Esophagus muscularis mucosa (tissue), 4 donors: ENCODE measurements at regions not wholly inside any gene's neighbourhood (a gene's known extent, or its start where the extent isn't known, plus 50 kb on each side); places are given as distances from the start of the nearest gene placed in this dataset.

Experiments
- DNase-seq: peaks from one replicate; pipeline ENCODE4 v3.0.0-alpha.2; 2017; ENCODE audit errors: extremely low spot score
- H3K27ac ChIP-seq, 4 donors: fragments of 200-600 bp; sonication (generic); replicated peaks in 1 of 4; 1 replicate in 3 of 4; 2 replicates in 1 of 4; pipeline ENCODE4 v1.5.1; 2016 to 2019; ENCODE audit warnings: mild to moderate bottlenecking in 1 of 4
- H3K27me3 ChIP-seq, 4 donors: fragments of 200-600 bp; sonication (generic); one replicate each; pipeline versions ENCODE4 v1.5.1 to v1.6.0; 2016 to 2019
- H3K36me3 ChIP-seq, 4 donors: fragments of 200-600 bp; sonication (generic); one replicate each; pipeline ENCODE4 v1.5.1; 2016 to 2019
- H3K4me1 ChIP-seq, 4 donors: fragments of 200-600 bp; sonication (generic); one replicate each; pipeline ENCODE4 v1.5.1; 2016 to 2019
- H3K4me3 ChIP-seq, 4 donors: fragments of 200-600 bp; sonication (generic); 1 replicate in 2 of 4; 2 replicates in 2 of 4; pipeline ENCODE4 v1.5.1; 2016 to 2019; ENCODE audit warnings: mild to moderate bottlenecking in 4 of 4, moderate library complexity in 1 of 4
- H3K9me3 ChIP-seq, 4 donors: fragments of 200-600 bp; sonication (generic); 1 replicate in 3 of 4; 2 replicates in 1 of 4; pipeline ENCODE4 v1.5.1; 2016 to 2019
- CTCF ChIP-seq, 3 experiments: fragments of 200-600 bp in 2 of 3; fragments of 450-650 bp in 1 of 3; sonication (generic) in 2 of 3; IDR thresholded peaks; one replicate each; pipeline ENCODE4 v1.5.1; 2017 to 2019; ENCODE audit warnings: antibody characterized with exemption in 3 of 3, mild to moderate bottlenecking in 2 of 3, moderate library complexity in 1 of 3
- EP300 ChIP-seq: sonication (generic); formaldehyde crosslinking; IDR thresholded peaks from one replicate; pipeline ENCODE4 v1.6.1; 2017; ENCODE audit warnings: antibody characterized with exemption
- POLR2A ChIP-seq: fragments of 450-650 bp; IDR thresholded peaks from one replicate; pipeline ENCODE4 v1.6.1; 2017; ENCODE audit warnings: antibody characterized with exemption, moderate library complexity, mild to moderate bottlenecking, low read depth
- POLR2AphosphoS5 ChIP-seq, 2 donors: sonication (generic); formaldehyde crosslinking; IDR thresholded peaks; one replicate each; pipeline ENCODE4 v1.6.1; 2017; ENCODE audit warnings: antibody characterized with exemption in 2 of 2
- WGBS: methylation state at CpG from one replicate; pipeline ENCODE4 v1.1.5; 2018; 5-methylcytosine and 5-hydroxymethylcytosine counted together
- intact Hi-C: fragments of 100-400 bp; cut with DNase I; formaldehyde crosslinking; loops from one replicate; pipeline ENCODE4 v1.15.1; 2023

- DNase-seq, result no peak
- 19% methylated on average over 7 of the region's 7 CpGs for WGBS
- Histone ChIP-seq H3K9me3 (no peaks in the 10 kb centered on the region), H3K27ac (no peak overlapping the region), H3K4me3 (peak overlapping the region in 1 of 4 donors; percentile 18), H3K36me3 (no peaks in the 10 kb centered on the region), H3K4me1 (peaks cover 0 to 4% (median 2%) of the 10 kb centered on the region in 4 donors), H3K27me3 (no peaks in the 10 kb centered on the region)
- intact Hi-C loops, result no loop called here
- TF ChIP-seq POLR2A (no peak), CTCF (IDR thresholded peaks at IDR 0.05) (peak; percentile 64 to 95 (median 77))
Measured at GRCh38 chr5:101678481-101679193, 617.4 kb downstream of the SLCO4C1 start.

DNA sequence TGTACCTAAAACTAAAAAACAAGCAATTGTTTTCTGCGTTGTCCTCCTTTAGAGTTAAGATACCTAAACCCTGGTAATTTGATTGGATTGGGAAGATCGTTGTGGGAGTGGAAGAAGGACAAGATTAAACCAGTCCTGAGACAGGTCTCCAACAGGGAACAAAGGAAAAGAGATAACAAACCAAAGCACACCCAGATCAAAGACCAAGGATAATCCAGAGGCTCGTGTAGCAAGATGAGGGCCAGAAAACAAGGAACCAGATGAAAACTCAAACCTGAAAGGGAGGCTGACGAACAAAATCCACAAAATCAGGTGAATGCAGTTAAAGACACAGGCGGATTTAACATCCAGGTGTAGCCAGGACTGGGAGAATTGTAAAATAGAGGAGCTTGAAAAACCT is 618.1 kb downstream of the SLCO4C1 start:
- TF ChIP-seq POLR2A, result no peak
- TF ChIP-seq POLR2AphosphoS5 (IDR thresholded peaks at IDR 0.05), result no peak
- TF ChIP-seq CTCF (IDR thresholded peaks at IDR 0.05), result no peak
- TF ChIP-seq EP300, result no peak
- 73% methylated on average over 5 of the region's 5 CpGs for WGBS
- H3K9me3 ChIP-seq, result no peaks in the 10 kb centered on the region
- no peak for DNase-seq
- H3K27me3 ChIP-seq, result no peaks in the 10 kb centered on the region
- peaks cover 0 to 4% (median 2%) of the 10 kb centered on the region in 4 donors for H3K4me1 ChIP-seq
- intact Hi-C loops, result no loop called here
- no peaks in the 10 kb centered on the region for H3K36me3 ChIP-seq
- no peak overlapping the region for H3K27ac ChIP-seq
- no peak overlapping the region for H3K4me3 ChIP-seq

- TF ChIP-seq CTCF (IDR thresholded peaks at IDR 0.05) (no peak), POLR2AphosphoS5 (IDR thresholded peaks at IDR 0.05) (no peak), POLR2A (no peak), EP300 (no peak)
- 85% methylated on average over 2 of the region's 2 CpGs for WGBS
- intact Hi-C loops, result no loop called here
- Histone ChIP-seq H3K9me3 (no peaks in the 10 kb centered on the region), H3K4me3 (no peak overlapping the region), H3K27me3 (no peaks in the 10 kb centered on the region), H3K36me3 (no peaks in the 10 kb centered on the region), H3K4me1 (peaks cover 0 to 4% (median 2%) of the 10 kb centered on the region in 4 donors), H3K27ac (no peak overlapping the region)
- DNase-seq, result no peak
Measured at GRCh38 chr5:101676646-101677045, 619.4 kb downstream of the SLCO4C1 start.

- H3K36me3 ChIP-seq, result no peaks in the 10 kb centered on the region
- DNase-seq, result no peak
- no peak overlapping the region for H3K27ac ChIP-seq
- intact Hi-C loops, result no loop called here
- no peaks in the 10 kb centered on the region for H3K9me3 ChIP-seq
- TF ChIP-seq EP300, result no peak
- peaks cover 0 to 4% (median 2%) of the 10 kb centered on the region in 4 donors for H3K4me1 ChIP-seq
- 74% methylated on average over 4 of the region's 4 CpGs for WGBS
- H3K27me3 ChIP-seq, result no peaks in the 10 kb centered on the region
- no peak overlapping the region for H3K4me3 ChIP-seq
Measured at GRCh38 chr5:101675510-101676219, 620.4 kb downstream of the SLCO4C1 start.

GRCh38 chr5:101673120-101673519 is 623.0 kb downstream of the SLCO4C1 start:
- no peak for TF ChIP-seq EP300
- TF ChIP-seq POLR2AphosphoS5 (IDR thresholded peaks at IDR 0.05), result no peak
- TF ChIP-seq CTCF (IDR thresholded peaks at IDR 0.05), result no peak
- no peak for TF ChIP-seq POLR2A
- H3K9me3 ChIP-seq, result no peaks in the 10 kb centered on the region
- no peak overlapping the region for H3K27ac ChIP-seq
- no peak for DNase-seq
- no peaks in the 10 kb centered on the region for H3K4me1 ChIP-seq
- H3K4me3 ChIP-seq, result no peak overlapping the region
- intact Hi-C loops, result no loop called here
- 89% methylated on average over 5 of the region's 5 CpGs for WGBS
- H3K27me3 ChIP-seq, result no peaks in the 10 kb centered on the region
- no peaks in the 10 kb centered on the region for H3K36me3 ChIP-seq
